Lower lobe of right lung (tissue), 2 donors: ENCODE measurements at regions not wholly inside any gene's neighbourhood (a gene's known extent, or its start where the extent isn't known, plus 50 kb on each side); places are given as distances from the start of the nearest gene placed in this dataset.

Source experiments
- ATAC-seq, 2 donors: fragments of 200-7000 bp; cut with Tn5 transposase; one replicate each; pipeline ENCODE4 v1.9.1; 2020 to 2022; ENCODE audit warnings: mild to moderate bottlenecking in 2 of 2, moderate library complexity in 2 of 2
- DNase-seq: peaks from one replicate; pipeline ENCODE4 v3.0.0-alpha.2; 2020
- H3K27ac ChIP-seq: fragments of 200-600 bp; one replicate; pipeline ENCODE4 v1.8.0; 2022
- H3K27me3 ChIP-seq: fragments of 200-600 bp; one replicate; pipeline ENCODE4 v1.8.0; 2022; ENCODE audit warnings: low read depth
- H3K36me3 ChIP-seq: fragments of 200-600 bp; one replicate; pipeline ENCODE4 v1.8.0; 2022; ENCODE audit warnings: mild to moderate bottlenecking
- H3K4me1 ChIP-seq: fragments of 200-600 bp; one replicate; pipeline ENCODE4 v1.8.0; 2022
- H3K4me3 ChIP-seq: fragments of 200-600 bp; one replicate; pipeline ENCODE4 v1.8.0; 2022; ENCODE audit warnings: mild to moderate bottlenecking
- H3K9me3 ChIP-seq: fragments of 200-600 bp; one replicate; pipeline ENCODE4 v1.8.0; 2022
- intact Hi-C: fragments of 100-400 bp; cut with DNase I; formaldehyde crosslinking; loops from one replicate; pipeline ENCODE4 v1.11.0; 2022
- TF ChIP-seq, protein P1 (sequence below): fragments of 200-600 bp; IDR thresholded peaks from one replicate; pipeline ENCODE4 v1.8.0; 2022; ENCODE audit warnings: antibody characterized with exemption, mild to moderate bottlenecking
- donor health status: DM: no; HTN: yes; CAD: no; lungs with severe emphysema.

DNA sequence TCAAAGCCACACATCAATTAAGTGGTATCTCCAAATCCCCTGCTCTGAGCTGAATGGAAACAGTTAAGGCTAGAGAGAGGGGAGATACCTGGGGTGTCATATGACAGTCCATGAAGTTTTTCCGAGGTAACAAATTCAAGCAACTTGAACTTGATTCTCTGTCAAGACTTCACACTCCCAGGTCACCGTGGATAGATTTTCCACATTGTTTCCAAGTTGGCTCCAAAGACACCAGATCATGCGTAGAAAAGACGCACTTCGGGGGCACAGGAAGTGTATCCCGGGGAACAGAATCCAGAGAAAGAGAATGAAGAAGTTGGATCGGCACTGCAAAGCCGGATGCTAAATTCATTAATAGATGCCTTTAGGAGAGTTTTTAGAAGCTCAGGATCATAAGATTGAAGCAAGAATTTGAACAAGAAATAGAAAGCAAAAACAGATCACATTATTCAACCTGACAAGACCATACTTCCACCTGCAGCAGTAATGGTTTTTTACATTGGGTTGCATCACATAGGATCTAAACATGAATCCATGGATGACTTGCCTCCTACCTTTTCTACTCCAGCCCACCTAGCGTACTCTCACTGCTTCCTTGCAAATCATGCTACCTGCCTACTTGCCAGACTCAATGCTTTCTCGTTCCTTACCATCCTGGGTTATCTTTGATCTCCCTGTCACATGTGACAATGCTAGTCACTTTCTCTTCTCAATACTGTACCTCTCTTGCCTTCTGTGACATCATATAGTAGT lies 253.0 kb upstream of the ADAMTS9 start:
- no peaks in the 10 kb centered on the region for H3K27me3 ChIP-seq
- H3K9me3 ChIP-seq: no peaks in the 10 kb centered on the region
- TF ChIP-seq, protein P1, sequence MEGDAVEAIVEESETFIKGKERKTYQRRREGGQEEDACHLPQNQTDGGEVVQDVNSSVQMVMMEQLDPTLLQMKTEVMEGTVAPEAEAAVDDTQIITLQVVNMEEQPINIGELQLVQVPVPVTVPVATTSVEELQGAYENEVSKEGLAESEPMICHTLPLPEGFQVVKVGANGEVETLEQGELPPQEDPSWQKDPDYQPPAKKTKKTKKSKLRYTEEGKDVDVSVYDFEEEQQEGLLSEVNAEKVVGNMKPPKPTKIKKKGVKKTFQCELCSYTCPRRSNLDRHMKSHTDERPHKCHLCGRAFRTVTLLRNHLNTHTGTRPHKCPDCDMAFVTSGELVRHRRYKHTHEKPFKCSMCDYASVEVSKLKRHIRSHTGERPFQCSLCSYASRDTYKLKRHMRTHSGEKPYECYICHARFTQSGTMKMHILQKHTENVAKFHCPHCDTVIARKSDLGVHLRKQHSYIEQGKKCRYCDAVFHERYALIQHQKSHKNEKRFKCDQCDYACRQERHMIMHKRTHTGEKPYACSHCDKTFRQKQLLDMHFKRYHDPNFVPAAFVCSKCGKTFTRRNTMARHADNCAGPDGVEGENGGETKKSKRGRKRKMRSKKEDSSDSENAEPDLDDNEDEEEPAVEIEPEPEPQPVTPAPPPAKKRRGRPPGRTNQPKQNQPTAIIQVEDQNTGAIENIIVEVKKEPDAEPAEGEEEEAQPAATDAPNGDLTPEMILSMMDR: no peak
- peaks cover 16% of the 10 kb centered on the region for H3K4me1 ChIP-seq
- no peaks in the 10 kb centered on the region for H3K36me3 ChIP-seq
- intact Hi-C loops: no loop called here
- ATAC-seq (no peak), DNase-seq (no peak)
- no peak overlapping the region for H3K4me3 ChIP-seq
- H3K27ac ChIP-seq: no peak overlapping the region

DNA sequence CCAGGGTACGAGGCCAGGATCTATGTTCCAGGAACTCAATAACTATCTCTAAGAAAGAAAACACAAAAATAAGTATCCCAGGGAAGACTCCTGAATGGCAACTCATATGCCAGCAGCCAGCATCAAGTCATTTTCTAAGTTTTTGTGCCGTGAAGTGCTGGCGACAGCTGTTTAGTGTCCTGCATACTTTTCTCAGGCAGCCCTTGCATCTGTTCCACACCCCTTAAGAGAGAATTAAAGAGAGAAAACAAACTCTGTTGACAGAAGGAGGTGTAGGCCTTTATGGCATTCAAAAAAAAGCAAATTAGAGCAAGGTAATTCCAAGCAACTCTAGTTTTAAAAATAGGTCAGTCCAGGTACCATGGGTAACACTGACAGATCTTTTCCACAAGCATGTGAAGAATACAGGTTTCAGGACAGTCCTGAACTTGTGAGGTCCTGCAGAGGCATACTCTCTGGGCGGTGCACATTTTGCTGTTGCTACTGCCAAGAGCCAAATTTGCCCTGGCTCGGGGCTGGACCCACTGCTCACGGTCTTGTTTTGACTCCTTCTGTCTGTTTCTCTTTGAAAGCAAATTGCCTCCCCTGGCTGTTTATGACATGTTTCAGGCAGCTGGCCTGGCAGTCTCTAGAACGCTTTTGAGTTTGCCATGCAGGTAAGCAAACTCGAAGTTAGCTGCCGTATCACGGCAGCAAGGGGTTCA lies 252.1 kb upstream of the ADAMTS9 start:
- Histone ChIP-seq H3K27ac (no peak overlapping the region), H3K27me3 (no peaks in the 10 kb centered on the region), H3K4me3 (no peak overlapping the region), H3K4me1 (peaks cover 7% of the 10 kb centered on the region), H3K36me3 (no peaks in the 10 kb centered on the region), H3K9me3 (no peaks in the 10 kb centered on the region)
- ATAC-seq (no peak), DNase-seq (no peak)
- intact Hi-C loops: no loop called here
- TF ChIP-seq, protein P1: no peak

DNA sequence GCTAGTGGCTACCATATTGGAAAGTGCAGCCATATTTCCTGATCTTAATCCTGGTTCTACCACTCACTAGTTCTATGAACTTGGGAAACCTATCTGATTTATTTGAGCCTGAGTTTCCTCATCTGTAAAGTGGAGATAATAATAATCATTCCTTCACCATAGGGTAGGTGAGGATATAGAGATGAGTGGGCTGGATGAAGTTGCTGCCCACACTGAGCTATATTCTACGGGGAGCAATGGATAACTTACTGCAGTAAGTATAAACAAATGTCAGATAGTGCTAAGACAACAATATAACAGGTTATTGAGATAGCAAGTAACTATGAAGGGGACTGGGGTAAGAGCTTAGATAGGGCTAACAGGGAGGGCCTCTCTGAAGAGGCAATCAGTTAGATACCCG lies 251.5 kb upstream of the ADAMTS9 start:
- Histone ChIP-seq H3K27ac (no peak overlapping the region), H3K4me3 (no peak overlapping the region), H3K27me3 (no peaks in the 10 kb centered on the region), H3K4me1 (peaks cover 1% of the 10 kb centered on the region), H3K9me3 (no peaks in the 10 kb centered on the region), H3K36me3 (no peaks in the 10 kb centered on the region)
- intact Hi-C loops: no loop called here
- ATAC-seq (no peak), DNase-seq (no peak)
- TF ChIP-seq, protein P1: no peak

DNA sequence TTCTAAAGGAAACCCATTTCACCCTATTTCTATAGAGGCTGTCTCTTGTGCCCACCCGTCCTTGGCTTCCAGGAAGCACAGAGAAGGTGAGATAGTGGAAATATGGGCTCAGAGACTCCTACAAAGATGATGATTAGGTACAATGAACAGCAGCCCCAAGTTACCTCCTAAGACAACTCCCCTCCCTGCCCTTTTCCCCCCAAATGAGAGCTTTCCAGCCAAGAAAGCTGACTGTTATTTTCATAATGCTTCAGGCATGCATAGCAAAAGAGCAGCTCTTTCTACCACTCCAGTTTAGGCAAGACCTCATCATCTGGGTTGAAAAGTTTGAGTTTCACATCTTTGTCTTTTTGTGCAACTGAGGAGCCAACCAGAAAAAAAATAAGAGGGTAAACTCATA lies 248.8 kb upstream of the ADAMTS9 start:
- intact Hi-C loops: no loop called here
- no peak overlapping the region for H3K27ac ChIP-seq

DNA sequence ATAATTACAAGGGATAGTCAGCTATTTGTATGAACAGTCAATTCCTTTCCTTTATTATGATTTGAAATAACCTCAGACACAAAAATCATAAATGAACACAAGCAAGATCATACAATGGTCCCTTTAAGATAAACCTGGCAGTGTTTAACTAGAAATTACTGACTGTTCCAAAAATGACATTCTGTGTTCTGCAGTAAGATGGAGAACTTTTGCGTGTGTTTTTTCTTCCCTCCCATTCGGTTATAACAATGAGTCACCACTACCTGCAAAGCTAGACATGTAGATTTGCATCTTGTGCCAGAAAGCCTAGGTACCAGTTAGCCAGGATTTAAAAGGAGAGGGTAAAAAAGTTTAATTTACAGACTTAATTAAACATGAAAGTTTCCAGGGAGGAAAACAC lies 248.2 kb upstream of the ADAMTS9 start:
- DNase-seq (no peak), ATAC-seq (no peak)
- Histone ChIP-seq H3K36me3 (no peaks in the 10 kb centered on the region), H3K4me3 (no peak overlapping the region), H3K4me1 (no peaks in the 10 kb centered on the region), H3K9me3 (peaks cover 19% of the 10 kb centered on the region), H3K27me3 (no peaks in the 10 kb centered on the region), H3K27ac (no peak overlapping the region)
- intact Hi-C loops: no loop called here
- TF ChIP-seq, protein P1: no peak

More for the DNA sequence above, 248.8 kb upstream of the ADAMTS9 start:
- no peak for ATAC-seq
- Histone ChIP-seq H3K27me3 (no peaks in the 10 kb centered on the region), H3K9me3 (peaks cover 19% of the 10 kb centered on the region), H3K4me3 (no peak overlapping the region), H3K36me3 (no peaks in the 10 kb centered on the region), H3K4me1 (no peaks in the 10 kb centered on the region)
- TF ChIP-seq, protein P1: no peak
- DNase-seq: no peak
